Ascending aorta (tissue), 2 donors: ENCODE measurements at regions not wholly inside any gene's neighbourhood (a gene's known extent, or its start where the extent isn't known, plus 50 kb on each side); places are given as distances from the start of the nearest gene placed in this dataset.

ENCODE experiments used
- DNase-seq, 2 donors: peaks; one replicate each; pipeline ENCODE4 v3.0.0-alpha.2; 2019; ENCODE audit warnings: low spot score in 2 of 2
- H3K27ac ChIP-seq, 2 donors: fragments of 200-600 bp; sonication (generic); one replicate each; pipeline ENCODE4 v1.5.1; 2016 to 2017; ENCODE audit warnings: mild to moderate bottlenecking in 1 of 2
- H3K27me3 ChIP-seq: fragments of 200-600 bp; sonication (generic); one replicate; pipeline ENCODE4 v1.5.1; 2017
- H3K36me3 ChIP-seq, 2 donors: fragments of 200-600 bp; sonication (generic); one replicate each; pipeline ENCODE4 v1.5.1; 2016
- H3K4me1 ChIP-seq, 2 donors: fragments of 200-600 bp; sonication (generic); one replicate each; pipeline ENCODE4 v1.5.1; 2016 to 2017; ENCODE audit warnings: mild to moderate bottlenecking in 1 of 2
- H3K4me3 ChIP-seq, 2 donors: fragments of 200-600 bp; sonication (generic); one replicate each; pipeline ENCODE4 v1.5.1; 2016 to 2017; ENCODE audit warnings: mild to moderate bottlenecking in 1 of 2
- H3K9me3 ChIP-seq, 2 donors: fragments of 200-600 bp; sonication (generic); one replicate each; pipeline ENCODE4 v1.5.1; 2016
- intact Hi-C: fragments of 100-400 bp; cut with DNase I; formaldehyde crosslinking; loops from one replicate; pipeline ENCODE4 v1.15.1; 2023
- TF ChIP-seq, protein P1 (sequence below), 3 experiments: fragments of 200-600 bp in 2 of 3; fragments of 450-650 bp in 1 of 3; sonication (generic) in 2 of 3; IDR thresholded peaks; one replicate each; pipeline ENCODE4 v1.5.1; 2016 to 2019; ENCODE audit warnings: antibody characterized with exemption in 3 of 3, mild to moderate bottlenecking in 1 of 3, moderate library complexity in 1 of 3

DNA sequence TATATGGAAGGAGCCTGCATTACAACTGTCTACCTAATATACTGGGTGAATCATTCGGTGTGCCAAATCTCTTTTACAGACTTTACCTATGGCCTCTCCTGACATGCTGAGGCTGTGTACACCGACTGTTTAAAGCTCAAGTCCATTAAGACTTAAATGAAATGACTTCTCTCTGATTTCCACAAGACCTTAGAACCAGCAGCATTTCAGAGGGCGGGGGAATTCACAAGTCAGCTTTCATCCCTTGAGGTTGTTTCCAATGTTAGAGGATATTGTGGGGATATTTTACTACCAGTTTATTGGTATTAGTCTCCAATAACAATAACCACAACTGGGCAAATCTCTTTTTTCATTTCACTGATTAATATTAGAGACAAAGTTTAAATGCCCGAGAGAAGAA is 87.1 kb upstream of the IKZF1 start:
- no peaks in the 10 kb centered on the region for H3K4me1 ChIP-seq
- H3K4me3 ChIP-seq = no peak overlapping the region
- H3K9me3 ChIP-seq = peaks cover 0 to 4% of the 10 kb centered on the region in 2 donors
- H3K36me3 ChIP-seq = no peaks in the 10 kb centered on the region
- H3K27me3 ChIP-seq = no peaks in the 10 kb centered on the region
- no peak overlapping the region for H3K27ac ChIP-seq
- intact Hi-C loops = no loop called here
- no peak for DNase-seq
- TF ChIP-seq, protein P1, sequence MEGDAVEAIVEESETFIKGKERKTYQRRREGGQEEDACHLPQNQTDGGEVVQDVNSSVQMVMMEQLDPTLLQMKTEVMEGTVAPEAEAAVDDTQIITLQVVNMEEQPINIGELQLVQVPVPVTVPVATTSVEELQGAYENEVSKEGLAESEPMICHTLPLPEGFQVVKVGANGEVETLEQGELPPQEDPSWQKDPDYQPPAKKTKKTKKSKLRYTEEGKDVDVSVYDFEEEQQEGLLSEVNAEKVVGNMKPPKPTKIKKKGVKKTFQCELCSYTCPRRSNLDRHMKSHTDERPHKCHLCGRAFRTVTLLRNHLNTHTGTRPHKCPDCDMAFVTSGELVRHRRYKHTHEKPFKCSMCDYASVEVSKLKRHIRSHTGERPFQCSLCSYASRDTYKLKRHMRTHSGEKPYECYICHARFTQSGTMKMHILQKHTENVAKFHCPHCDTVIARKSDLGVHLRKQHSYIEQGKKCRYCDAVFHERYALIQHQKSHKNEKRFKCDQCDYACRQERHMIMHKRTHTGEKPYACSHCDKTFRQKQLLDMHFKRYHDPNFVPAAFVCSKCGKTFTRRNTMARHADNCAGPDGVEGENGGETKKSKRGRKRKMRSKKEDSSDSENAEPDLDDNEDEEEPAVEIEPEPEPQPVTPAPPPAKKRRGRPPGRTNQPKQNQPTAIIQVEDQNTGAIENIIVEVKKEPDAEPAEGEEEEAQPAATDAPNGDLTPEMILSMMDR (IDR thresholded peaks at IDR 0.05) = no peak

GRCh38 chr7:50216626-50217025 is 87.9 kb upstream of the IKZF1 start:
- H3K9me3 ChIP-seq = no peaks in the 10 kb centered on the region
- TF ChIP-seq, protein P1 (IDR thresholded peaks at IDR 0.05) = no peak
- intact Hi-C loops = no loop called here
- no peaks in the 10 kb centered on the region for H3K27me3 ChIP-seq
- H3K4me3 ChIP-seq = no peak overlapping the region
- DNase-seq = no peak
- no peak overlapping the region for H3K27ac ChIP-seq
- no peaks in the 10 kb centered on the region for H3K4me1 ChIP-seq
- H3K36me3 ChIP-seq = no peaks in the 10 kb centered on the region

DNA sequence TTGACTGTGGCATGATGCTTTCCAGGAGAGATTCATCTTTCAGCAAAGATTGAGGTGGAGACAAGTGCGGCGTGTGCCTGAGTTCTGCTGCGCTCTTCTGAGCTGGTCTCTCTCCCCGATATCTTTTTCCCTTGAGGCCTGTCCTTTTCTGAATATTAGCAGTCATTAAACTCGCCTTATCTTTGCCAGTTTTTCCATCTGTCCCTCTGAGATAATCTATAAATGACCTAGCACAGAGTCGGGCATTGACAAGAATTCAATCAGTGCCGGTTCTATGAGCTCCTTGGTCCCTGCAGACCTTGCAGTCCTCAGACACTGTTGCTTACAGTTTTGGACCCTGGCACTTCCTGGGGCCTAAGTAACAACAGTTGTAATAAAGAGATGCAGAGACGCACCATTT is 89.7 kb upstream of the IKZF1 start:
- TF ChIP-seq, protein P1 (IDR thresholded peaks at IDR 0.05) = no peak
- Histone ChIP-seq H3K27me3 (no peaks in the 10 kb centered on the region), H3K4me3 (no peak overlapping the region), H3K27ac (no peak overlapping the region), H3K9me3 (no peaks in the 10 kb centered on the region), H3K36me3 (no peaks in the 10 kb centered on the region), H3K4me1 (no peaks in the 10 kb centered on the region)
- no peak for DNase-seq
- intact Hi-C loops = no loop called here

GRCh38 chr7:50214126-50214670 is 90.3 kb upstream of the IKZF1 start:
- intact Hi-C loops = no loop called here
- TF ChIP-seq, protein P1 (IDR thresholded peaks at IDR 0.05) = no peak
- DNase-seq = no peak
- Histone ChIP-seq H3K4me3 (no peak overlapping the region), H3K27me3 (no peaks in the 10 kb centered on the region), H3K27ac (no peak overlapping the region), H3K36me3 (no peaks in the 10 kb centered on the region), H3K4me1 (no peaks in the 10 kb centered on the region), H3K9me3 (no peaks in the 10 kb centered on the region)

DNA sequence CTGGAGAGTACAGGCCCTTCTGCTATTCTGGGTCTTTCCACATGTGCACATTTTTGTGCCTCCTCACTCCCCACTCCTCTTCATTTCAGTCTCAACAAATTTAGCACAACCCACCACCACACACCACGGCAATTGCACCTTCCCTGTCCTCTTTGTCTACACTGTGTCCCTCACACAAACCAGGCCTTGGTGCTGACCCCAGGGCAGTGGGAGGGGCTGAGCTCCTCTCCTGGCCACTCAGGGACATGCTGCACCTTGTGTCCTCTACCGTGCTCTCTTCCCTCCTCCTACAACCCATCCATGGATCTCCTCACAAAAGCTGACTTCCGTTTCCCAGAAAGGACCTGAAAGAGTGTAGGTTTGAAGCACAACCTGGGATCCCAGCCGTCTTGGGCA is 90.9 kb upstream of the IKZF1 start:
- intact Hi-C loops = no loop called here
- Histone ChIP-seq H3K4me1 (no peaks in the 10 kb centered on the region), H3K9me3 (no peaks in the 10 kb centered on the region), H3K36me3 (no peaks in the 10 kb centered on the region), H3K27me3 (no peaks in the 10 kb centered on the region), H3K27ac (no peak overlapping the region), H3K4me3 (no peak overlapping the region)
- no peak for DNase-seq
- TF ChIP-seq, protein P1 (IDR thresholded peaks at IDR 0.05) = no peak
